HCT116 (cell line): ENCODE measurements at regions not wholly inside any gene's neighbourhood (a gene's known extent, or its start where the extent isn't known, plus 50 kb on each side); places are given as distances from the start of the nearest gene placed in this dataset.

Experiments
- ATAC-seq: fragments of 200-7000 bp; cut with Tn5 transposase; 2 replicates; pipeline ENCODE4 v1.9.1; 2020; ENCODE audit warnings: mild to moderate bottlenecking, moderate library complexity
- BruUV-seq: library from RNA; stranded (reverse); fragments of 400-500 nt; replicated peaks from 2 replicates; lab custom pipeline; 2021; lab: Mats Ljungman, UMichigan
- CTCF ChIA-PET: fragments of 300-600 bp; sonication (Branson Sonifier 250); formaldehyde crosslinking; loops from one replicate; lab custom pipeline; 2021; ENCODE audit warnings: antibody characterized with exemption; lab: Charles Lee
- POLR2A ChIA-PET: fragments of 300-600, 350-600 bp; sonication (Branson Sonifier 250); formaldehyde crosslinking; loops from one replicate; lab custom pipeline; 2021; ENCODE audit warnings: antibody characterized with exemption; lab: Charles Lee
- RAD21 ChIA-PET, 2 experiments: fragments of 300-600 bp; sonication (Branson Sonifier 250); formaldehyde crosslinking; loops; one replicate each; lab custom pipeline; 2023; ENCODE audit warnings: low total read pairs in 2 of 2; ENCODE audit not compliant: uncharacterized antibody in 2 of 2, unreplicated experiment in 2 of 2, low non-redundant PET in 1 of 2; lab: Charles Lee
- DNase-seq: peaks from one replicate; pipeline ENCODE4 v3.0.0-alpha.2; 2010; ENCODE audit warnings: low read depth, low spot score
- H2AFZ ChIP-seq: fragments of 200-600 bp; shearing (Covaris generic), sonication (generic); 2 replicates; pipeline ENCODE4 v1.6.1; 2017; ENCODE audit warnings: low read depth, mixed run types, mixed read lengths, antibody characterized with exemption, low read length; ENCODE audit not compliant: poor library complexity, severe bottlenecking
- H3K27ac ChIP-seq: 2 replicates; pipeline ENCODE4 v1.5.1; 2012; ENCODE audit warnings: low read depth, low read length
- H3K27me3 ChIP-seq: fragments of 200-600 bp; sonication (generic); 2 replicates; pipeline ENCODE4 v1.6.1; 2016; ENCODE audit warnings: mixed run types, low read length, mixed read lengths; ENCODE audit not compliant: insufficient read depth
- H3K36me3 ChIP-seq, 2 experiments: fragments of 200-500 bp in 1 of 2; fragments of 200-600 bp in 1 of 2; sonication (Bioruptor generic) in 1 of 2; sonication (generic) in 1 of 2; 2 replicates each; pipeline versions ENCODE4 v1.5.1 to v1.6.1; 2014 to 2016; ENCODE audit warnings: low read length in 2 of 2, inconsistent platforms in 1 of 2, mixed read lengths in 1 of 2, mixed run types in 1 of 2; ENCODE audit not compliant: insufficient read depth in 2 of 2, control insufficient read depth in 1 of 2
- H3K4me1 ChIP-seq, 2 experiments: fragments of 200-600 bp in 1 of 2; sonication (generic) in 1 of 2; 2 replicates each; pipeline versions ENCODE4 v1.5.1 to v1.6.1; 2012 to 2017; ENCODE audit warnings: low read length in 2 of 2, inconsistent platforms in 1 of 2, mild to moderate bottlenecking in 1 of 2, mixed read lengths in 1 of 2, mixed run types in 1 of 2, moderate library complexity in 1 of 2; ENCODE audit not compliant: insufficient read depth in 2 of 2, control insufficient read depth in 1 of 2
- H3K4me2 ChIP-seq: fragments of 200-600 bp; sonication (generic); 2 replicates; pipeline ENCODE4 v1.6.1; 2017; ENCODE audit warnings: mixed run types, low read length, mixed read lengths
- H3K4me3 ChIP-seq, 2 experiments: fragments of 200-600 bp in 1 of 2; sonication (generic) in 1 of 2; replicated peaks in 1 of 2; 2 replicates each; pipeline ENCODE4 v1.5.1; 2011 to 2016; ENCODE audit warnings: low read length in 2 of 2, control low read depth in 1 of 2, low read depth in 1 of 2, mild to moderate bottlenecking in 1 of 2, mixed read lengths in 1 of 2, mixed run types in 1 of 2
- H3K79me2 ChIP-seq: fragments of 200-600 bp; sonication (generic); 2 replicates; pipeline ENCODE4 v1.6.1; 2017; ENCODE audit warnings: mild to moderate bottlenecking, mixed run types, low read length, moderate library complexity, mixed read lengths; ENCODE audit not compliant: insufficient read depth
- H3K9ac ChIP-seq: fragments of 200-600 bp; sonication (generic); 2 replicates; pipeline ENCODE4 v1.6.1; 2016; ENCODE audit warnings: low read length, mixed read lengths
- H3K9me2 ChIP-seq: fragments of 200-600 bp; sonication (generic), shearing (Covaris generic); 2 replicates; pipeline ENCODE4 v1.6.1; 2017; ENCODE audit warnings: mixed run types, mild to moderate bottlenecking, moderate library complexity; ENCODE audit not compliant: insufficient read depth
- H3K9me3 ChIP-seq, 2 experiments: fragments of 200-500 bp in 1 of 2; fragments of 200-600 bp in 1 of 2; sonication (Bioruptor generic) in 1 of 2; sonication (generic) in 1 of 2; 2 replicates each; pipeline ENCODE4 v1.6.1; 2014 to 2017; ENCODE audit warnings: low read length in 2 of 2, mixed read lengths in 2 of 2, inconsistent platforms in 1 of 2, low read depth in 1 of 2, mild to moderate bottlenecking in 1 of 2, mixed run types in 1 of 2, moderate library complexity in 1 of 2; ENCODE audit not compliant: control insufficient read depth in 1 of 2, insufficient read depth in 1 of 2
- H4K20me1 ChIP-seq: fragments of 200-600 bp; sonication (generic), shearing (Covaris generic); 2 replicates; pipeline ENCODE4 v1.6.1; 2017; ENCODE audit warnings: mixed run types, mild to moderate bottlenecking, moderate library complexity; ENCODE audit not compliant: insufficient read depth
- CTCF ChIP-seq, 3 experiments: fragments of 200-600 bp in 1 of 3; sonication (generic) in 1 of 3; IDR thresholded peaks in 2 of 3; conservative IDR thresholded peaks in 1 of 3; 2 replicates each; pipeline ENCODE4 v1.5.1; 2012 to 2017; ENCODE audit warnings: low read depth in 2 of 3, low read length in 2 of 3, antibody characterized with exemption in 1 of 3, borderline replicate concordance in 1 of 3, control low read depth in 1 of 3, mild to moderate bottlenecking in 1 of 3, mixed read lengths in 1 of 3, mixed run types in 1 of 3, moderate library complexity in 1 of 3; ENCODE audit not compliant: insufficient read depth in 1 of 3
- EGR1 ChIP-seq: IDR thresholded peaks from 2 replicates; pipeline ENCODE4 v1.6.1; 2012; ENCODE audit warnings: low read depth
- EZH2 ChIP-seq: fragments of 200-600 bp; sonication (generic); IDR thresholded peaks from 2 replicates; pipeline ENCODE4 v1.6.1; 2017; ENCODE audit warnings: antibody characterized with exemption, mixed run types
- EZH2phosphoT487 ChIP-seq: fragments of 200-600 bp; IDR thresholded peaks from 2 replicates; pipeline ENCODE4 v1.6.1; 2018; ENCODE audit warnings: antibody characterized with exemption, borderline replicate concordance
- RAD21 ChIP-seq: IDR thresholded peaks from 2 replicates; pipeline ENCODE4 v1.6.1; 2012; ENCODE audit warnings: low read depth, mild to moderate bottlenecking
- REST ChIP-seq: IDR thresholded peaks from 2 replicates; pipeline ENCODE4 v1.6.1; 2012; ENCODE audit warnings: low read depth
- SIN3A ChIP-seq: IDR thresholded peaks from 2 replicates; pipeline ENCODE4 v1.6.1; 2012; ENCODE audit warnings: low read depth
- SP1 ChIP-seq: IDR thresholded peaks from 2 replicates; pipeline ENCODE4 v1.6.1; 2012; ENCODE audit warnings: low read depth
- SRF ChIP-seq: IDR thresholded peaks from 2 replicates; pipeline ENCODE4 v1.6.1; 2012; ENCODE audit warnings: low read depth
- TCF7L2 ChIP-seq: IDR thresholded peaks from 2 replicates; pipeline ENCODE4 v1.7.0; 2011; ENCODE audit warnings: borderline replicate concordance, inconsistent platforms; ENCODE audit not compliant: insufficient read depth, insufficient read length; ENCODE audit errors: extremely low read depth
- YY1 ChIP-seq: IDR thresholded peaks from 2 replicates; pipeline ENCODE4 v1.6.1; 2011; ENCODE audit warnings: low read length, low read depth, moderate library complexity, mild to moderate bottlenecking; ENCODE audit not compliant: insufficient replicate concordance; ENCODE audit errors: extremely low read depth
- ZBTB33 ChIP-seq: IDR thresholded peaks from 2 replicates; pipeline ENCODE4 v1.6.1; 2011; ENCODE audit warnings: mild to moderate bottlenecking, low read length, moderate library complexity; ENCODE audit not compliant: insufficient replicate concordance; ENCODE audit errors: extremely low read depth
- ZFX ChIP-seq: fragments of 450-650 bp; IDR thresholded peaks from 2 replicates; pipeline ENCODE4 v1.6.1; 2017
- ZNF274 ChIP-seq: fragments of 200-500 bp; sonication (Bioruptor generic); IDR thresholded peaks from 2 replicates; pipeline ENCODE4 v1.6.1; 2014; ENCODE audit warnings: mild to moderate bottlenecking, low read depth, low read length, inconsistent platforms
- intact Hi-C: fragments of 100-400 bp; cut with micrococcal nuclease; formaldehyde crosslinking; loops from 2 replicates; pipeline ENCODE4 v1.10.0; 2022

GRCh38 chr10:3605882-3606281 lies 179.1 kb downstream of the KLF6 start:
- no peaks in the 10 kb centered on the region for H3K79me2 ChIP-seq
- TF ChIP-seq SP1: no peak
- intact Hi-C loops: no loop called here
- BruUV-seq: no TSS peak
- ChIA-PET RAD21 (no interaction called here), CTCF (no interaction called here), POLR2A (no interaction called here)
- H3K9me3 ChIP-seq: no peaks in the 10 kb centered on the region
- H3K4me2 ChIP-seq: no peak overlapping the region
- H3K4me3 ChIP-seq: no peak overlapping the region
- H3K9me2 ChIP-seq: no peaks in the 10 kb centered on the region
- no peak overlapping the region for H2AFZ ChIP-seq
- no peak overlapping the region for H3K27ac ChIP-seq
- no peaks in the 10 kb centered on the region for H3K4me1 ChIP-seq
- DNase-seq (no peak), ATAC-seq (no peak)
- no peak overlapping the region for H3K9ac ChIP-seq
- H4K20me1 ChIP-seq: no peaks in the 10 kb centered on the region
- H3K27me3 ChIP-seq: no peaks in the 10 kb centered on the region
- no peaks in the 10 kb centered on the region for H3K36me3 ChIP-seq

GRCh38 chr10:3595736-3596135 lies 189.3 kb downstream of the KLF6 start:
- no peak overlapping the region for H3K4me2 ChIP-seq
- no peak for ATAC-seq
- no peaks in the 10 kb centered on the region for H3K36me3 ChIP-seq
- TF ChIP-seq ZNF274 (no peak), RAD21 (no peak), EZH2 (no peak), SIN3A (no peak), EGR1 (no peak), TCF7L2 (no peak), EZH2phosphoT487 (no peak), REST (no peak), ZFX (no peak), YY1 (no peak), SRF (no peak), ZBTB33 (no peak), CTCF (IDR thresholded peaks at IDR 0.05 in 2 of 3, conservative IDR thresholded peaks at IDR 0.05 in 1 of 3; ENCODE audit: borderline replicate concordance in 1 of 3, insufficient read depth in 1 of 3, low read depth in 2 of 3, low read length in 2 of 3) (no peak)

More at GRCh38 chr10:3595736-3596135, 189.3 kb downstream of the KLF6 start:
- H3K9me3 ChIP-seq: no peaks in the 10 kb centered on the region
- ChIA-PET POLR2A (no interaction called here), RAD21 (no interaction called here), CTCF (no interaction called here)
- H2AFZ ChIP-seq: no peak overlapping the region
- H3K4me1 ChIP-seq: no peaks in the 10 kb centered on the region
- no peak overlapping the region for H3K27ac ChIP-seq
- H4K20me1 ChIP-seq: no peaks in the 10 kb centered on the region
- H3K9me2 ChIP-seq: no peaks in the 10 kb centered on the region
- no peaks in the 10 kb centered on the region for H3K27me3 ChIP-seq
- H3K4me3 ChIP-seq: no peak overlapping the region
- no peaks in the 10 kb centered on the region for H3K79me2 ChIP-seq
- intact Hi-C loops: no loop called here
- DNase-seq: no peak
- no peak overlapping the region for H3K9ac ChIP-seq
- BruUV-seq: no TSS peak
